GM21381 (cell line): ENCODE measurements at regions not wholly inside any gene's neighbourhood (a gene's known extent, or its start where the extent isn't known, plus 50 kb on each side); places are given as distances from the start of the nearest gene placed in this dataset.
"Not testable (repeated sequence)": the region's sequence is repeated elsewhere in the genome, so short reads cannot be mapped to it uniquely, and the experiment has no call there.

ENCODE experiments used
- ATAC-seq: cut with Tn5 transposase; IDR thresholded peaks from one replicate; pipeline ENCODE4 v1.9.1; 2021; ENCODE audit warnings: mild to moderate bottlenecking, moderate library complexity; ENCODE audit not compliant: unreplicated experiment

- not testable (repeated sequence) for ATAC-seq
Measured at GRCh38 chr1:149157409-149157808, 54.1 kb upstream of the NBPF9 start.

GRCh38 chr1:149158308-149158707 is 55.0 kb upstream of the NBPF9 start:
- ATAC-seq, result not testable (repeated sequence)

DNA sequence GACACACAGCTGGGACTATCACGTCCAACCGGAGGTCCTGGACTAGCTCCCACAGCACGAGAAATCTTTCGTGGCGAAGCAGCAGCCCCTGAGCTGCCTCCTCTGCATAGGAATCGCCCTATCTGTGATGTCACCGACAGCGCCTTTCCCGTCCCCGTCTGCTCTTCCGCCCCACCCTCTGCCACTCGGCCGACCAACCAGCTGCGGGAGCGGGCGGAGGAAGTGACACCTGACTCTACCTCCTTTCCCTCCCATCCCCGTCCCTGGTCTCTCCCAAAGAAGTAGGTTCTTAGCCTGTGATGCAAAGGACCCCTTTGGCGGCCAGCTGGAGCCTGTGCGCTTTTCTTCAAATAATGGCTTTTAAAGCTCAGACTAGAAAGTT is 59.7 kb upstream of the NBPF9 start:
- ATAC-seq, result peak; percentile 80

GRCh38 chr1:149174765-149175164 is 71.4 kb upstream of the NBPF9 start:
- not testable (repeated sequence) for ATAC-seq

DNA sequence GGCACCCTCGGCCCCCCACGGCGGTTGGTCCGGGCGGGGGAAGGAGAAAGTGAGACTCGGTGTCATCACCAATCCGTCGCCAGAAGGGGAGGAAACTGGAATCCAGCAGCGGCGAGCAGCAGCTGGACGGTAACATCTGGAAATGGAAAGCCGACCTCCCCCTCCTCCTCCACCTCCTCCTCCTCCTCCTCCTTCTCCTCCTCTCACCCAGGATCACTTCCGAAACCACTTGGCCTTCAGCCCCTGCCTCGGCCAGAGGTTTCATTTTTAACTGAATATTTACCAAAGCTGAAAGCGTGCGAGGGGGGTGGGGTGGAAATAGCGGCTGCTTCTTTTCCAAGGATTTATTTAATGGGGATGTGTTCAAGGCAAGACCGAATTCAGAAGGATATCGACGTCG is 72.5 kb upstream of the NBPF9 start:
- not testable (repeated sequence) for ATAC-seq

GRCh38 chr1:149176453-149177316 is 73.3 kb upstream of the NBPF9 start:
- not testable (repeated sequence) for ATAC-seq

DNA sequence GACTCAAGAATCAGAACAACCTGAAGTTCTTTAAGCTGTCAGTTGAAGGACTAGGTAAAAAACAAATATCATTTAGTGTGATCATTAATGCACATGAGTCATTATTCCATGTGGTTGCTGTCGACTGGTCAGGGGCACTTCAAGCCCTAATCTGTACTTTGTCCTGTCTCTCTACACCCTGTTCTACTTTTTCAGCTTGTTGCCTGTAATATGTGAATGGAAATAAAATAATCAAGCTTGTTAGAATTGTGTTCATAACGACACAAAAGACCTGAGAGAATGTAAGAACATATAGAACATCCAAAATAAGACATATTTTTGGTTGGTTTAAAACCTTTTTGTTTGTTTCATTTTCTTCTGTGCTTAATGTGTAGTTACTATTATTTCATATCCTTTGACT is 87.4 kb upstream of the NBPF9 start:
- not testable (repeated sequence) for ATAC-seq

- not testable (repeated sequence) for ATAC-seq
Measured at GRCh38 chr1:149196651-149197050, 93.3 kb upstream of the NBPF9 start.

DNA sequence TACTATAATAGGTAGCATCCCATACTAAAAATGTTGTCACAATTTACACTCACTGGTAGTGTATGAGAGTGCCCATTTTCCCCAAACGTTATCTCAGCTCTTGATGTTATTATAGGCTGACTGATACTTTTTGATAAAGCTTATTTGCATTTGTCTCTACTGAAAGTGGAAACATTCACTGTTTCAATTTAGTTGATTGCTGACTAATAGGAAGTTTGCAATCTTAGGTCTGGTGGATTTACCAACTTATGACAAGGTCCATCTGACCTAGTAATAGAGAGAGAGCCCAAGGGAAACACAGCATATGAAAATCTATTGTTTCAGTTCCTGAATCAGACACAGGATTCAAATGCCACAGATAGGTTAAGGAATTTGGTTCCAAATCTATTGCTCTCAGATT is 97.2 kb upstream of the NBPF9 start:
- not testable (repeated sequence) for ATAC-seq

- ATAC-seq, result not testable (repeated sequence)
Measured at GRCh38 chr1:149202283-149202682, 98.9 kb upstream of the NBPF9 start.

DNA sequence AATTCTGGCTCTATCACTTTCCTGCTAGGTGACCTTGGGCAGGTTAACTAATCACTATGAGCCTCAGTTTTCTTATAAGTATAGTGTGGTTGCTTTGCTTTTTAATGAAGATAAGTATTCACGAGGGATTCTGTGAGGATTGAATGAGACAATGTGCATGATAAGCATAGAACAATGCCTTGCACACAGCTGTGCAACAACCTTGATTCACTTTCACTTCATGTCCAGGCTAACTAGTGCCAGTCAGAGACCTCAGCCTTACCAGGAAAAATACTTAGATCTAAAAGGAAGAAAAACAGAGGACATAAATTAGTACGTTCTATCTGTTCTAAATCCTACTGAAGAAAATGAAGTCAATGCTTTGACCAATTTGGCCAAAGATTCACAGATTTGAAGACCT is 101.0 kb upstream of the NBPF9 start:
- ATAC-seq, result not testable (repeated sequence)

- ATAC-seq, result not testable (repeated sequence)
Measured at GRCh38 chr1:149208836-149209235, 105.5 kb upstream of the NBPF9 start.

DNA sequence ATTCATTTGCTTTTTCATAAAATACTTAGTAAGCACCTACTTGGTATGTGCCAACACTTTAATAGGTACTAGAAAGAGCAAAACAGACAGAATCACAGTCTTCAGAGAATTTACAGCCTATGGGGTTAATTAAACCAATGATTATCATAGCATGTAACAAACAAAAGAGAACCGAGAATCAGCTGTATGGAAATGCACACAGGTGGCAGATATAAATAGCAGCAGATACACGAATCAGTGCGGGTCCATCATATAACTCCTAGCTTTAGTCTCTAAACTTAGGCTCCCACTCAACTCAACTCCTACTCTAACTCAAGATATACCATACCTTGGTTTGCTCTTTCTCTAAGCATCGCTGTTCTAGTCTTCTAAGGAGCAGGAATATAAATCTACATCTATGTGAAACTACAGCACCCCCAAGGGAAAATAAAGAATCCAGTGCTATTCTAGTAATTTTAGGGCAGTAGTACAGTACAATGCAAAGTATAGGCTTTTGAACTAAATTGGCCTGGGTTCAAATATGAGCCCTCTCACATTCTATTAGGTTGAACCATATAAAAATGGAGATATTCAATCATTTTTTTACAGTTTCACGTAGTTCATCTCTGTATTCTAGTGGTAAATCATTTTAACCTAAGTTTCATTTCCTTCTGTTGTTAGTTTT is 108.5 kb upstream of the NBPF9 start:
- ATAC-seq, result peak; percentile 65

- ATAC-seq, result not testable (repeated sequence)
Measured at GRCh38 chr1:149212946-149213345, 109.6 kb upstream of the NBPF9 start.

- not testable (repeated sequence) for ATAC-seq
Measured at GRCh38 chr1:149213673-149214072, 110.3 kb upstream of the NBPF9 start.

GRCh38 chr1:149218080-149218988 is 115.0 kb upstream of the NBPF9 start:
- ATAC-seq, result not testable (repeated sequence)

- not testable (repeated sequence) for ATAC-seq
Measured at GRCh38 chr1:149219539-149219938, 116.2 kb upstream of the NBPF9 start.

- not testable (repeated sequence) for ATAC-seq
Measured at GRCh38 chr1:149220463-149221074, 117.2 kb upstream of the NBPF9 start.

DNA sequence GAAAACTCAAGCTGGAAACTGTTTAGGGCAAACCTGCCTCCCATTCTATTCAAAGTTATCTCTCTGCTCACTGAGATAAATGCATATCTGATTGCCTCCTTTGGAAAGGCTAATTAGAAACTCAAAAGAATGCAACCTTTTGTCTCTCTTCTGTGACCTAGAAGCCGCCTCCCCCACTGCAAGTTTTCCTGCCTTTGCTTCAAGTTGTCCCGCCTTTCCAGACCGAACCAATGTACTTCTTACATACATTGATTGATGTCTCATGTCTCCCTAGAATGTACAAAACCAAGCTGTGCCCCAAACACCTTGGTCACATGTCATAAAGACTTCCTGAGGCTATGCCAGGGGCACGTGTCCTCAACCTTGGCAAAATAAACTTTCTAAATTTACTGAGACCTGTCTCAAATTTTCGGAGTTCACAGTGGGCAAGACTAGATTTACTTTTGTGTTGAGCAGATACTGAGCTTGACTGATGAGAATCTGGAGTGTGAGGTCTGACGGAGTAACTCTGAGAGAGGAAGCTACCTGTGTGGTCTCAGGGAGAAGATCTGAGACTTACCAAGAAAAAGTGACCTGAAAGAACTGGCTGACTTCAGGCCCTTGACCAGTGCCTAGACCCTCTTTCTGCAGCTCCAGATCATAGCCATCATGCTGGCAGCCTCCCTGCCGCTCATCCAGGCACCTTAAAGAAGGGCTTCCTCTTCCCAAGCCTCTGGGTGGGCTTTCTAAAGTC is 124.7 kb upstream of the NBPF9 start:
- not testable (repeated sequence) for ATAC-seq
